SK-N-SH (cell line): ENCODE measurements at regions not wholly inside any gene's neighbourhood (a gene's known extent, or its start where the extent isn't known, plus 50 kb on each side); places are given as distances from the start of the nearest gene placed in this dataset.

Experiments
- CTCF ChIA-PET: fragments of 300-600, 350-600 bp; formaldehyde crosslinking; extraction: SDS; loops from one replicate; lab custom pipeline; 2021; lab: Yijun Ruan, JAX
- POLR2A ChIA-PET: fragments of 350-600 bp; sonication (Branson Sonifier 250); formaldehyde crosslinking; extraction: SDS; loops from one replicate; lab custom pipeline; 2020; ENCODE audit warnings: antibody characterized with exemption, inconsistent platforms; lab: Yijun Ruan, JAX
- DNase-seq: peaks from one replicate; pipeline ENCODE4 v3.0.0; 2012
- H2AFZ ChIP-seq: fragments of 200-600 bp; sonication (generic); 2 replicates; pipeline ENCODE4 v1.8.1; 2016; ENCODE audit warnings: antibody characterized with exemption, mild to moderate bottlenecking, low read depth
- H3F3A ChIP-seq: fragments of 200-600 bp; sonication (generic); replicated peaks from 2 replicates; pipeline ENCODE3; 2016; ENCODE audit warnings: antibody characterized with exemption, mild to moderate bottlenecking; ENCODE audit not compliant: insufficient read depth
- H3K27ac ChIP-seq, 2 experiments: fragments of 200-500 bp in 1 of 2; fragments of 200-600 bp in 1 of 2; sonication (Bioruptor generic) in 1 of 2; sonication (generic), shearing (Covaris generic) in 1 of 2; 2 replicates each; pipeline versions ENCODE4 v1.5.1 to v1.6.1; 2014 to 2016; ENCODE audit warnings: low read depth in 2 of 2, inconsistent platforms in 1 of 2, low read length in 1 of 2, mild to moderate bottlenecking in 1 of 2, mixed read lengths in 1 of 2
- H3K27me3 ChIP-seq: fragments of 200-600 bp; sonication (generic), shearing (Covaris generic); 2 replicates; pipeline ENCODE4 v1.6.1; 2016; ENCODE audit warnings: mixed run types; ENCODE audit not compliant: insufficient read depth
- H3K36me3 ChIP-seq, 2 experiments: fragments of 200-500 bp in 1 of 2; fragments of 200-600 bp in 1 of 2; sonication (Bioruptor generic) in 1 of 2; sonication (generic) in 1 of 2; replicated peaks in 1 of 2; 2 replicates each; pipeline versions ENCODE3 to v1.5.1; 2014 to 2016; ENCODE audit warnings: low read length in 1 of 2, mild to moderate bottlenecking in 1 of 2; ENCODE audit not compliant: insufficient read depth in 2 of 2, control insufficient read depth in 1 of 2
- H3K4me1 ChIP-seq, 2 experiments: fragments of 200-500 bp in 1 of 2; fragments of 200-600 bp in 1 of 2; sonication (Bioruptor generic) in 1 of 2; sonication (generic), shearing (Covaris generic) in 1 of 2; 2 replicates each; pipeline versions ENCODE4 v1.5.1 to v1.6.1; 2014 to 2016; ENCODE audit warnings: low read depth in 1 of 2, low read length in 1 of 2, mixed run types in 1 of 2; ENCODE audit not compliant: insufficient read depth in 2 of 2, control insufficient read depth in 1 of 2
- H3K4me2 ChIP-seq: fragments of 200-600 bp; sonication (generic), shearing (Covaris generic); 2 replicates; pipeline ENCODE4 v1.6.1; 2017; ENCODE audit warnings: mixed run types
- H3K4me3 ChIP-seq, 2 experiments: fragments of 200-500 bp in 1 of 2; fragments of 200-600 bp in 1 of 2; sonication (Bioruptor generic) in 1 of 2; sonication (generic), shearing (Covaris generic) in 1 of 2; 2 replicates each; pipeline versions ENCODE4 v1.5.1 to v1.8.1; 2014 to 2016; ENCODE audit warnings: low read depth in 2 of 2, inconsistent platforms in 1 of 2, low read length in 1 of 2, mild to moderate bottlenecking in 1 of 2, mixed read lengths in 1 of 2, moderate library complexity in 1 of 2
- H3K79me2 ChIP-seq: fragments of 200-600 bp; sonication (generic); 2 replicates; pipeline ENCODE4 v1.8.1; 2017; ENCODE audit warnings: mild to moderate bottlenecking; ENCODE audit not compliant: insufficient read depth
- H3K9ac ChIP-seq: fragments of 200-600 bp; sonication (generic); 2 replicates; pipeline ENCODE4 v1.6.1; 2017; ENCODE audit warnings: mixed run types
- H3K9me2 ChIP-seq: fragments of 200-600 bp; sonication (generic); 2 replicates; pipeline ENCODE4 v1.6.1; 2017; ENCODE audit warnings: mixed run types
- H3K9me3 ChIP-seq: fragments of 200-600 bp; sonication (generic); 2 replicates; pipeline ENCODE4 v1.6.1; 2017; ENCODE audit warnings: mixed run types, mild to moderate bottlenecking, moderate library complexity
- H4K20me1 ChIP-seq: fragments of 200-600 bp; sonication (generic); 2 replicates; pipeline ENCODE4 v1.6.1; 2017; ENCODE audit warnings: mild to moderate bottlenecking, mixed run types; ENCODE audit not compliant: insufficient read depth
- FOSL2 ChIP-seq: IDR thresholded peaks from 2 replicates; pipeline ENCODE4 v1.4.0; 2012; ENCODE audit warnings: low read depth, mild to moderate bottlenecking, moderate library complexity, borderline replicate concordance
- FOXJ3 ChIP-seq: sonication (generic); formaldehyde crosslinking; IDR thresholded peaks from 2 replicates; pipeline ENCODE4 v1.5.1; 2020; ENCODE audit warnings: mild to moderate bottlenecking, missing genetic modification reagents
- FOXM1 ChIP-seq: IDR thresholded peaks from 2 replicates; pipeline ENCODE4 v1.4.0; 2012; ENCODE audit warnings: low read depth, mild to moderate bottlenecking
- GABPA ChIP-seq: IDR thresholded peaks from 2 replicates; pipeline ENCODE4 v1.4.0; 2012; ENCODE audit warnings: low read depth, mild to moderate bottlenecking
- GATA2 ChIP-seq: sonication (generic); formaldehyde crosslinking; IDR thresholded peaks from 2 replicates; pipeline ENCODE4 v1.5.0; 2020; ENCODE audit warnings: mild to moderate bottlenecking, missing genetic modification reagents
- RXRA ChIP-seq: IDR thresholded peaks from 2 replicates; pipeline ENCODE4 v1.4.0; 2012; ENCODE audit warnings: low read depth, mild to moderate bottlenecking, borderline replicate concordance
- SIN3A ChIP-seq: IDR thresholded peaks from 2 replicates; pipeline ENCODE4 v1.6.1; 2012; ENCODE audit warnings: low read depth, mild to moderate bottlenecking, low read length, moderate library complexity, borderline replicate concordance
- TAF1 ChIP-seq: IDR thresholded peaks from 2 replicates; pipeline ENCODE4 v1.6.1; 2012; ENCODE audit warnings: low read depth, mild to moderate bottlenecking, low read length, moderate library complexity, borderline replicate concordance
- TCF12 ChIP-seq: IDR thresholded peaks from 2 replicates; pipeline ENCODE4 v1.4.0; 2012
- WGBS: methylation state at CpG from one replicate; pipeline ENCODE4 v1.1.6; 2017; ENCODE audit warnings: low lambda C conversion rate; 5-methylcytosine and 5-hydroxymethylcytosine counted together
- TF ChIP-seq, protein P1 (sequence below): IDR thresholded peaks from 2 replicates; pipeline ENCODE4 v1.6.1; 2012; ENCODE audit warnings: mild to moderate bottlenecking, low read depth, low read length, moderate library complexity
- TF ChIP-seq, protein P2 (sequence below): IDR thresholded peaks from 2 replicates; pipeline ENCODE4; 2012

DNA sequence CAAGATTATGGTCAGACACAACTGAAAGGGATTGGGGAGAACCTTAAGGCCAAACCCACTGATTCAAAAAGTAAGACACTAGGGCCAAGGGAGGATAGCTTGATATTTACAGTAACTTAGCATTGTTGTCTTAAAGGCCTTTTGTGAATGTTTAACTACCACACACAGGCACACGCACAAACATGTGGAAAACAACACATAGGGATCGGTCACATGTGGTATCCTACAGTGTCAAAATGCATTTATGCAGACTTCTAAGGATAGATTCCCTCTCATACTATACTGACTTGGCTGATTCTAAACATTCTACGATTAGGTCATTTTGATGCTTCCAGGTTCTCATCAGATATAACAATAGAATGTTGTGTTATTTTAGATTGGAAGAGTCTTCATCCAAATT lies 638.9 kb upstream of the LRRTM1 start:
- Histone ChIP-seq H3K4me1 (no peaks in the 10 kb centered on the region), H4K20me1 (no peaks in the 10 kb centered on the region), H3K9me3 (no peaks in the 10 kb centered on the region; the same call in 1 of the 2 replicates), H3K79me2 (no peaks in the 10 kb centered on the region), H3K4me2 (no peak overlapping the region), H3K4me3 (no peak overlapping the region), H3K27ac (no peak overlapping the region), H3K27me3 (no peaks in the 10 kb centered on the region), H3F3A (no peaks in the 10 kb centered on the region), H3K9me2 (no peaks in the 10 kb centered on the region), H2AFZ (no peak overlapping the region), H3K36me3 (no peaks in the 10 kb centered on the region), H3K9ac (no peak overlapping the region)
- ChIA-PET CTCF (no interaction called here), POLR2A (no interaction called here)
- under 1% methylated on average over 3 of the region's 3 CpGs for WGBS
- DNase-seq, result no peak
- TF ChIP-seq, protein P1, sequence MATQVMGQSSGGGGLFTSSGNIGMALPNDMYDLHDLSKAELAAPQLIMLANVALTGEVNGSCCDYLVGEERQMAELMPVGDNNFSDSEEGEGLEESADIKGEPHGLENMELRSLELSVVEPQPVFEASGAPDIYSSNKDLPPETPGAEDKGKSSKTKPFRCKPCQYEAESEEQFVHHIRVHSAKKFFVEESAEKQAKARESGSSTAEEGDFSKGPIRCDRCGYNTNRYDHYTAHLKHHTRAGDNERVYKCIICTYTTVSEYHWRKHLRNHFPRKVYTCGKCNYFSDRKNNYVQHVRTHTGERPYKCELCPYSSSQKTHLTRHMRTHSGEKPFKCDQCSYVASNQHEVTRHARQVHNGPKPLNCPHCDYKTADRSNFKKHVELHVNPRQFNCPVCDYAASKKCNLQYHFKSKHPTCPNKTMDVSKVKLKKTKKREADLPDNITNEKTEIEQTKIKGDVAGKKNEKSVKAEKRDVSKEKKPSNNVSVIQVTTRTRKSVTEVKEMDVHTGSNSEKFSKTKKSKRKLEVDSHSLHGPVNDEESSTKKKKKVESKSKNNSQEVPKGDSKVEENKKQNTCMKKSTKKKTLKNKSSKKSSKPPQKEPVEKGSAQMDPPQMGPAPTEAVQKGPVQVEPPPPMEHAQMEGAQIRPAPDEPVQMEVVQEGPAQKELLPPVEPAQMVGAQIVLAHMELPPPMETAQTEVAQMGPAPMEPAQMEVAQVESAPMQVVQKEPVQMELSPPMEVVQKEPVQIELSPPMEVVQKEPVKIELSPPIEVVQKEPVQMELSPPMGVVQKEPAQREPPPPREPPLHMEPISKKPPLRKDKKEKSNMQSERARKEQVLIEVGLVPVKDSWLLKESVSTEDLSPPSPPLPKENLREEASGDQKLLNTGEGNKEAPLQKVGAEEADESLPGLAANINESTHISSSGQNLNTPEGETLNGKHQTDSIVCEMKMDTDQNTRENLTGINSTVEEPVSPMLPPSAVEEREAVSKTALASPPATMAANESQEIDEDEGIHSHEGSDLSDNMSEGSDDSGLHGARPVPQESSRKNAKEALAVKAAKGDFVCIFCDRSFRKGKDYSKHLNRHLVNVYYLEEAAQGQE, result no peak
- TF ChIP-seq FOSL2, result no peak
- no peak for TF ChIP-seq GABPA
- TF ChIP-seq GATA2 (CRISPR knock-in tag), result no peak

DNA sequence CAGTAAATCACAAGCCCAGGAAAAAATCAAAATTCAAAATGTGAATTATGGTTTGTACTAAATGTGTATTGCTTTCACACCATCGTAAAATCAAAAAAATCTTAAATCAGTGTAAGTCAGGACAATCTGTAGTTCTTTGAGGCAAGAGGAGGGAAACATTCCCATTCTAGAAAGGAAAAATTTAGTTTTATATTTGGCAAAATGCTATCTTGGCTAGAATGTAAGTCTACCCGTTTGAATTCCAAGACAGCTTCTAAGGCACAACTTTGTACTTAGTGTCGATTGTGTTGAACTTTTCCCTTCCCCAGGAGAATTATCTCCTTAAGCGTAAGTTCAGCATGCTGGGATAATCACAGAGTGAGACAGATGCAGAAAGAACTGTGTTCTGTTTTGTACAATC lies 638.2 kb upstream of the LRRTM1 start:
- H3F3A ChIP-seq, result no peaks in the 10 kb centered on the region
- no peaks in the 10 kb centered on the region for H3K9me2 ChIP-seq
- no peak overlapping the region for H3K9ac ChIP-seq
- H3K27ac ChIP-seq, result no peak overlapping the region
- DNase-seq, result no peak
- no peaks in the 10 kb centered on the region for H3K36me3 ChIP-seq
- no peak overlapping the region for H3K4me2 ChIP-seq
- H3K4me1 ChIP-seq, result no peaks in the 10 kb centered on the region
- no peaks in the 10 kb centered on the region for H3K79me2 ChIP-seq
- H3K9me3 ChIP-seq, result no peaks in the 10 kb centered on the region; the same call in 1 of the 2 replicates
- POLR2A ChIA-PET, result no interaction called here
- no peak overlapping the region for H2AFZ ChIP-seq
- CTCF ChIA-PET, result no interaction called here
- TF ChIP-seq RXRA (no peak), SIN3A (no peak), TAF1 (no peak), FOXJ3 (no peak), GATA2 (CRISPR knock-in tag) (no peak), TCF12 (no peak), FOXM1 (no peak)
- TF ChIP-seq, protein P2, sequence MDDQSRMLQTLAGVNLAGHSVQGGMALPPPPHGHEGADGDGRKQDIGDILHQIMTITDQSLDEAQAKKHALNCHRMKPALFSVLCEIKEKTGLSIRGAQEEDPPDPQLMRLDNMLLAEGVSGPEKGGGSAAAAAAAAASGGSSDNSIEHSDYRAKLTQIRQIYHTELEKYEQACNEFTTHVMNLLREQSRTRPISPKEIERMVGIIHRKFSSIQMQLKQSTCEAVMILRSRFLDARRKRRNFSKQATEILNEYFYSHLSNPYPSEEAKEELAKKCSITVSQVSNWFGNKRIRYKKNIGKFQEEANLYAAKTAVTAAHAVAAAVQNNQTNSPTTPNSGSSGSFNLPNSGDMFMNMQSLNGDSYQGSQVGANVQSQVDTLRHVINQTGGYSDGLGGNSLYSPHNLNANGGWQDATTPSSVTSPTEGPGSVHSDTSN, result no peak
- H4K20me1 ChIP-seq, result no peaks in the 10 kb centered on the region
- H3K27me3 ChIP-seq, result no peaks in the 10 kb centered on the region
- 4% methylated on average over 4 of the region's 4 CpGs for WGBS
- no peak overlapping the region for H3K4me3 ChIP-seq
